ENCODE measurements at regions not wholly inside any gene's neighbourhood (a gene's known extent, or its start where the extent isn't known, plus 50 kb on each side); places are given as distances from the start of the nearest gene placed in this dataset.

- no peaks in the 10 kb centered on the region for H3K9me3 Mint-ChIP-seq
- no peak for TF ChIP-seq CTCF (IDR thresholded peaks at IDR 0.05)
- DNase-seq, result no peak
- no peaks in the 10 kb centered on the region for H3K27me3 Mint-ChIP-seq (ENCODE audit: insufficient read depth)
- no peak overlapping the region for H3K27ac Mint-ChIP-seq
- H3K4me3 Mint-ChIP-seq, result no peak overlapping the region
- H3K4me1 Mint-ChIP-seq (ENCODE audit: low read depth), result no peaks in the 10 kb centered on the region
- H3K36me3 Mint-ChIP-seq (ENCODE audit: low read depth), result no peaks in the 10 kb centered on the region
These were observed 427.7 kb downstream of the FOXO1 start for GRCh38 chr13:40238761-40239160.

GRCh38 chr13:40240293-40240692, 426.1 kb downstream of the FOXO1 start:
- DNase-seq, result no peak
- H3K27me3 Mint-ChIP-seq (ENCODE audit: insufficient read depth), result no peaks in the 10 kb centered on the region
- no peaks in the 10 kb centered on the region for H3K36me3 Mint-ChIP-seq (ENCODE audit: low read depth)
- TF ChIP-seq CTCF (IDR thresholded peaks at IDR 0.05), result no peak
- H3K27ac Mint-ChIP-seq, result no peak overlapping the region
- no peak overlapping the region for H3K4me3 Mint-ChIP-seq
- H3K9me3 Mint-ChIP-seq, result no peaks in the 10 kb centered on the region
- H3K4me1 Mint-ChIP-seq (ENCODE audit: low read depth), result no peaks in the 10 kb centered on the region

- no peak for TF ChIP-seq CTCF (IDR thresholded peaks at IDR 0.05)
- H3K4me1 Mint-ChIP-seq (ENCODE audit: low read depth), result no peaks in the 10 kb centered on the region
- no peak overlapping the region for H3K27ac Mint-ChIP-seq
- H3K27me3 Mint-ChIP-seq (ENCODE audit: insufficient read depth), result no peaks in the 10 kb centered on the region
- no peaks in the 10 kb centered on the region for H3K36me3 Mint-ChIP-seq (ENCODE audit: low read depth)
- H3K9me3 Mint-ChIP-seq, result no peaks in the 10 kb centered on the region
- no peak for DNase-seq
- H3K4me3 Mint-ChIP-seq, result no peak overlapping the region
These were observed 425.2 kb downstream of the FOXO1 start for GRCh38 chr13:40241125-40241798.

GRCh38 chr13:40243047-40243446, 423.4 kb downstream of the FOXO1 start:
- no peaks in the 10 kb centered on the region for H3K27me3 Mint-ChIP-seq (ENCODE audit: insufficient read depth)
- H3K27ac Mint-ChIP-seq, result no peak overlapping the region
- no peak overlapping the region for H3K4me3 Mint-ChIP-seq
- DNase-seq, result no peak
- no peaks in the 10 kb centered on the region for H3K36me3 Mint-ChIP-seq (ENCODE audit: low read depth)
- peaks cover 4% of the 10 kb centered on the region; the same call in 1 of the 2 replicates for H3K9me3 Mint-ChIP-seq
- H3K4me1 Mint-ChIP-seq (ENCODE audit: low read depth), result no peaks in the 10 kb centered on the region
- no peak for TF ChIP-seq CTCF (IDR thresholded peaks at IDR 0.05)

GRCh38 chr13:40243982-40244381, 422.5 kb downstream of the FOXO1 start:
- no peaks in the 10 kb centered on the region for H3K36me3 Mint-ChIP-seq (ENCODE audit: low read depth)

More at GRCh38 chr13:40243982-40244381, 422.5 kb downstream of the FOXO1 start:
- peaks cover 4% of the 10 kb centered on the region; the same call in 1 of the 2 replicates for H3K9me3 Mint-ChIP-seq
- H3K27me3 Mint-ChIP-seq (ENCODE audit: insufficient read depth), result no peaks in the 10 kb centered on the region; the same call in 1 of the 2 replicates
- no peaks in the 10 kb centered on the region for H3K4me1 Mint-ChIP-seq (ENCODE audit: low read depth)
- no peak overlapping the region for H3K27ac Mint-ChIP-seq
- TF ChIP-seq CTCF (IDR thresholded peaks at IDR 0.05), result no peak
- DNase-seq, result no peak
- no peak overlapping the region for H3K4me3 Mint-ChIP-seq

All from HFFc6 (cell line).